Mesenchymal stem cell (in vitro differentiated cells and primary cell): ENCODE measurements at regions not wholly inside any gene's neighbourhood (a gene's known extent, or its start where the extent isn't known, plus 50 kb on each side); places are given as distances from the start of the nearest gene placed in this dataset.

Experiments
- DNase-seq: peaks from one replicate; pipeline ENCODE4 v3.0.0-alpha.2; 2013
- H2AFZ ChIP-seq: one replicate; pipeline ENCODE4 v1.6.1; 2013; ENCODE audit warnings: low read depth, mild to moderate bottlenecking, control low read depth, inconsistent platforms, low read length, moderate library complexity
- H2AK5ac ChIP-seq: 2 replicates; pipeline ENCODE4 v1.6.1; 2013; ENCODE audit warnings: low read length, moderate library complexity, mild to moderate bottlenecking, inconsistent platforms; ENCODE audit not compliant: severe bottlenecking
- H2BK120ac ChIP-seq: one replicate; pipeline ENCODE4 v1.6.1; 2013; ENCODE audit warnings: low read depth, mild to moderate bottlenecking, inconsistent platforms, low read length, moderate library complexity
- H2BK12ac ChIP-seq, 2 experiments: one replicate each; pipeline ENCODE4 v1.6.1; 2013; ENCODE audit warnings: inconsistent platforms in 2 of 2, low read length in 2 of 2, mild to moderate bottlenecking in 2 of 2, moderate library complexity in 2 of 2, control low read depth in 1 of 2
- H2BK15ac ChIP-seq: one replicate; pipeline ENCODE4 v1.6.1; 2013; ENCODE audit warnings: mild to moderate bottlenecking, low read depth, inconsistent platforms; ENCODE audit not compliant: poor library complexity, severe bottlenecking
- H2BK5ac ChIP-seq: 2 replicates; pipeline ENCODE4 v1.6.1; 2013; ENCODE audit warnings: low read depth, mild to moderate bottlenecking, low read length, control low read depth, inconsistent platforms; ENCODE audit not compliant: poor library complexity, severe bottlenecking
- H3K14ac ChIP-seq, 2 experiments: one replicate each; pipeline ENCODE4 v1.6.1; 2013; ENCODE audit warnings: inconsistent platforms in 2 of 2, low read length in 2 of 2, control low read depth in 1 of 2, mild to moderate bottlenecking in 1 of 2, moderate library complexity in 1 of 2
- H3K18ac ChIP-seq, 2 experiments: one replicate each; pipeline ENCODE4 v1.6.1; 2013; ENCODE audit warnings: inconsistent platforms in 2 of 2, low read length in 2 of 2, control low read depth in 1 of 2, low read depth in 1 of 2, mild to moderate bottlenecking in 1 of 2
- H3K23ac ChIP-seq, 2 experiments: one replicate each; pipeline ENCODE4 v1.6.1; 2013; ENCODE audit warnings: inconsistent platforms in 2 of 2, low read length in 2 of 2, mild to moderate bottlenecking in 2 of 2, moderate library complexity in 2 of 2, control low read depth in 1 of 2
- H3K27ac ChIP-seq: 2 replicates; pipeline ENCODE4 v1.5.1; 2013; ENCODE audit warnings: mild to moderate bottlenecking, moderate library complexity, low read length, control low read depth, inconsistent platforms; ENCODE audit not compliant: poor library complexity, severe bottlenecking
- H3K27me3 ChIP-seq, 2 experiments: 2 replicates each; pipeline versions ENCODE4 v1.6.1 to v1.7.0; 2013; ENCODE audit warnings: low read length in 2 of 2, mild to moderate bottlenecking in 2 of 2, moderate library complexity in 2 of 2, control low read depth in 1 of 2, inconsistent platforms in 1 of 2; ENCODE audit not compliant: control insufficient read depth in 1 of 2, insufficient read depth in 1 of 2
- H3K36me3 ChIP-seq, 2 experiments: 2 replicates each; pipeline versions ENCODE4 v1.6.1 to v1.7.0; 2013; ENCODE audit warnings: low read length in 2 of 2, control low read depth in 1 of 2, inconsistent platforms in 1 of 2, low read depth in 1 of 2, mild to moderate bottlenecking in 1 of 2; ENCODE audit not compliant: insufficient read depth in 2 of 2, control insufficient read depth in 1 of 2
- H3K4ac ChIP-seq, 2 experiments: one replicate each; pipeline ENCODE4 v1.6.1; 2013; ENCODE audit warnings: inconsistent platforms in 2 of 2, low read length in 2 of 2, mild to moderate bottlenecking in 2 of 2, moderate library complexity in 2 of 2, control low read depth in 1 of 2, low read depth in 1 of 2
- H3K4me1 ChIP-seq: 2 replicates; pipeline ENCODE4 v1.6.1; 2013; ENCODE audit warnings: low read depth, low read length, control low read depth; ENCODE audit not compliant: control insufficient read depth, insufficient read depth
- H3K4me2 ChIP-seq: 2 replicates; pipeline ENCODE4 v1.6.1; 2013; ENCODE audit warnings: low read length, mild to moderate bottlenecking, inconsistent platforms; ENCODE audit not compliant: poor library complexity, severe bottlenecking
- H3K4me3 ChIP-seq, 2 experiments: 2 replicates each; pipeline versions ENCODE4 v1.5.1 to v1.7.0; 2013; ENCODE audit warnings: low read length in 2 of 2, mild to moderate bottlenecking in 2 of 2, control low read depth in 1 of 2, low read depth in 1 of 2; ENCODE audit not compliant: insufficient read depth in 1 of 2
- H3K79me1 ChIP-seq: replicated peaks from 2 replicates; pipeline ENCODE4 v1.6.1; 2013; ENCODE audit warnings: mild to moderate bottlenecking, control low read depth, low read length, inconsistent platforms; ENCODE audit not compliant: poor library complexity, severe bottlenecking
- H3K9ac ChIP-seq: 2 replicates; pipeline ENCODE4 v1.7.0; 2013; ENCODE audit warnings: mild to moderate bottlenecking, low read length, moderate library complexity
- H3K9me3 ChIP-seq: 2 replicates; pipeline ENCODE4 v1.7.0; 2013; ENCODE audit warnings: mild to moderate bottlenecking, low read length; ENCODE audit not compliant: control insufficient read depth
- H4K8ac ChIP-seq: one replicate; pipeline ENCODE4 v1.6.1; 2013; ENCODE audit warnings: inconsistent platforms, mild to moderate bottlenecking, low read length, moderate library complexity
- H4K91ac ChIP-seq: one replicate; pipeline ENCODE4 v1.6.1; 2013; ENCODE audit warnings: mild to moderate bottlenecking, low read length, inconsistent platforms
- WGBS: methylation state at CpG from one replicate; pipeline ENCODE4 v1.1.7; 2013; ENCODE audit warnings: mixed read lengths; 5-methylcytosine and 5-hydroxymethylcytosine counted together

- Histone ChIP-seq H2AK5ac (no peak overlapping the region), H2BK12ac (no peak overlapping the region), H4K8ac (no peak overlapping the region), H2BK120ac (no peak overlapping the region), H3K14ac (no peak overlapping the region), H3K4me2 (no peak overlapping the region), H3K4me3 (no peak overlapping the region), H3K36me3 (no peaks in the 10 kb centered on the region), H3K27ac (peak overlapping the region; percentile 31), H3K9me3 (no peaks in the 10 kb centered on the region), H3K4me1 (peaks cover 5% of the 10 kb centered on the region), H3K23ac (no peak overlapping the region), H3K4ac (no peak overlapping the region), H3K9ac (peak overlapping the region; percentile 67), H3K79me1 (no peaks in the 10 kb centered on the region), H3K27me3 (no peaks in the 10 kb centered on the region), H2AFZ (no peak overlapping the region), H4K91ac (no peak overlapping the region), H2BK5ac (no peak overlapping the region), H3K18ac (no peak overlapping the region), H2BK15ac (no peak overlapping the region)
- WGBS: 35% methylated on average over 2 of the region's 3 CpGs
- DNase-seq: peak; percentile 72
Observed at GRCh38 chr5:15009420-15009819, 137.8 kb upstream of the ANKH start.

- peak overlapping the region in 1 of 2 experiments; percentile 71 for H3K14ac ChIP-seq
- peak overlapping the region; percentile 1 for H3K4me2 ChIP-seq
- H2BK15ac ChIP-seq: no peak overlapping the region
- H3K4me3 ChIP-seq: peak overlapping the region in 1 of 2 experiments; percentile 22
- peak overlapping the region in 1 of 2 experiments; percentile 47 for H3K4ac ChIP-seq
- DNase-seq: no peak
- H3K4me1 ChIP-seq: peaks cover 5% of the 10 kb centered on the region
- no peaks in the 10 kb centered on the region for H3K36me3 ChIP-seq
- H2BK120ac ChIP-seq: no peak overlapping the region
- H3K18ac ChIP-seq: peak overlapping the region in 1 of 2 experiments; percentile 79
- H2AFZ ChIP-seq: no peak overlapping the region
- H3K23ac ChIP-seq: no peak overlapping the region
- no peaks in the 10 kb centered on the region for H3K79me1 ChIP-seq
- H4K91ac ChIP-seq: peak overlapping the region; percentile 20
- H3K27ac ChIP-seq: peak overlapping the region; percentile 85
- H3K9ac ChIP-seq: peak overlapping the region; percentile 67
- no peak overlapping the region for H2BK5ac ChIP-seq
- peak overlapping the region; percentile 30 to 92 for H2BK12ac ChIP-seq
- H2AK5ac ChIP-seq: peak overlapping the region; percentile 18
- H3K9me3 ChIP-seq: no peaks in the 10 kb centered on the region
- no peak overlapping the region for H4K8ac ChIP-seq
- H3K27me3 ChIP-seq: no peaks in the 10 kb centered on the region
- 74% methylated on average over 5 of the region's 5 CpGs for WGBS
Observed at GRCh38 chr5:15008921-15009320, 137.3 kb upstream of the ANKH start.

GRCh38 chr5:15008476-15008875, 136.9 kb upstream of the ANKH start:
- no peaks in the 10 kb centered on the region for H3K79me1 ChIP-seq
- no peaks in the 10 kb centered on the region for H3K36me3 ChIP-seq
- H2BK5ac ChIP-seq: no peak overlapping the region
- no peak overlapping the region for H3K4me2 ChIP-seq
- no peak overlapping the region for H2BK120ac ChIP-seq
- H3K4me3 ChIP-seq: peak overlapping the region in 1 of 2 experiments; percentile 58
- H2BK15ac ChIP-seq: no peak overlapping the region
- no peak overlapping the region for H3K18ac ChIP-seq
- peaks cover 5% of the 10 kb centered on the region for H3K4me1 ChIP-seq
- no peak overlapping the region for H4K91ac ChIP-seq
- no peak overlapping the region for H2AK5ac ChIP-seq
- H2AFZ ChIP-seq: no peak overlapping the region
- 7% methylated on average over 8 of the region's 8 CpGs for WGBS
- H3K27me3 ChIP-seq: no peaks in the 10 kb centered on the region
- peak; percentile 95 for DNase-seq
- H3K9me3 ChIP-seq: no peaks in the 10 kb centered on the region
- peak overlapping the region; percentile 68 for H3K9ac ChIP-seq
- H3K27ac ChIP-seq: peak overlapping the region; percentile 85
- H3K23ac ChIP-seq: no peak overlapping the region
- H2BK12ac ChIP-seq: peak overlapping the region in 1 of 2 experiments; percentile 64
- H3K14ac ChIP-seq: no peak overlapping the region
- no peak overlapping the region for H3K4ac ChIP-seq
- no peak overlapping the region for H4K8ac ChIP-seq

- WGBS: 93% methylated on average over 4 of the region's 4 CpGs
Observed at GRCh38 chr5:15007646-15008045, 136.1 kb upstream of the ANKH start.

More at GRCh38 chr5:15007646-15008045, 136.1 kb upstream of the ANKH start:
- Histone ChIP-seq H3K4me2 (no peak overlapping the region), H3K4me3 (peak overlapping the region in 1 of 2 experiments; percentile 58), H3K4me1 (peaks cover 5% of the 10 kb centered on the region), H3K9me3 (no peaks in the 10 kb centered on the region), H3K18ac (no peak overlapping the region), H3K14ac (no peak overlapping the region), H3K27me3 (no peaks in the 10 kb centered on the region), H3K23ac (no peak overlapping the region), H3K79me1 (no peaks in the 10 kb centered on the region), H4K8ac (no peak overlapping the region), H2BK120ac (no peak overlapping the region), H3K9ac (peak overlapping the region; percentile 68), H2AK5ac (no peak overlapping the region), H2BK12ac (peak overlapping the region in 1 of 2 experiments; percentile 31), H2BK15ac (no peak overlapping the region), H3K27ac (no peak overlapping the region), H2BK5ac (no peak overlapping the region), H4K91ac (no peak overlapping the region), H3K4ac (no peak overlapping the region), H2AFZ (no peak overlapping the region), H3K36me3 (no peaks in the 10 kb centered on the region)
- no peak for DNase-seq
